Natural killer cell (primary cell): ENCODE measurements at regions not wholly inside any gene's neighbourhood (a gene's known extent, or its start where the extent isn't known, plus 50 kb on each side); places are given as distances from the start of the nearest gene placed in this dataset.

Experiments
- ATAC-seq, 3 donors: fragments of 150-1000 bp in 2 of 3; fragments of 200-7000 bp in 1 of 3; cut with Tn5 transposase; 1 replicate in 1 of 3; 2 replicates in 2 of 3; pipeline ENCODE4 v1.10.0; 2021; ENCODE audit warnings: mild to moderate bottlenecking in 2 of 3, moderate library complexity in 2 of 3
- DNase-seq, 2 donors: peaks; one replicate each; pipeline versions ENCODE4 v3.0.0 to v3.0.0-alpha.2; 2013 to 2021; ENCODE audit warnings: mixed read lengths in 1 of 2
- H3K27ac ChIP-seq: one replicate; pipeline ENCODE4 v1.5.1; 2013; ENCODE audit warnings: mild to moderate bottlenecking, low read length
- H3K27me3 ChIP-seq: one replicate; pipeline ENCODE4 v1.6.1; 2013; ENCODE audit warnings: low read length; ENCODE audit not compliant: control insufficient read depth, insufficient read depth
- H3K36me3 ChIP-seq: one replicate; pipeline ENCODE4 v1.6.1; 2013; ENCODE audit warnings: low read length; ENCODE audit not compliant: control insufficient read depth, insufficient read depth
- H3K4me1 ChIP-seq: one replicate; pipeline ENCODE4 v1.6.1; 2013; ENCODE audit warnings: low read length; ENCODE audit not compliant: control insufficient read depth, insufficient read depth
- H3K4me3 ChIP-seq: one replicate; pipeline ENCODE4 v1.5.1; 2013; ENCODE audit warnings: low read length
- H3K9me3 ChIP-seq: one replicate; pipeline ENCODE4 v1.6.1; 2013; ENCODE audit warnings: low read length; ENCODE audit not compliant: control insufficient read depth, insufficient read depth
- H3K27ac Mint-ChIP-seq, 2 donors: one replicate each; pipeline ENCODE4 v1.8.0; 2022; ENCODE audit warnings: mild to moderate bottlenecking in 2 of 2, mixed read lengths in 2 of 2, moderate library complexity in 1 of 2
- H3K27me3 Mint-ChIP-seq, 2 donors: one replicate each; pipeline ENCODE4 v1.8.0; 2022; ENCODE audit warnings: low read depth in 2 of 2, mixed read lengths in 2 of 2
- H3K36me3 Mint-ChIP-seq: one replicate; pipeline ENCODE4 v1.8.0; 2022; ENCODE audit warnings: mixed read lengths
- H3K4me1 Mint-ChIP-seq, 2 donors: one replicate each; pipeline ENCODE4 v1.8.0; 2022; ENCODE audit warnings: mixed read lengths in 2 of 2
- H3K4me3 Mint-ChIP-seq: one replicate; pipeline ENCODE4 v1.8.0; 2022; ENCODE audit warnings: mild to moderate bottlenecking, moderate library complexity, mixed read lengths
- H3K9me3 Mint-ChIP-seq, 2 donors: one replicate each; pipeline ENCODE4 v1.8.0; 2022; ENCODE audit warnings: mixed read lengths in 2 of 2
- CTCF ChIP-seq: fragments of 200-600 bp; IDR thresholded peaks from one replicate; pipeline ENCODE4 v1.8.0; 2022; ENCODE audit warnings: antibody characterized with exemption
- WGBS: methylation state at CpG from one replicate; pipeline ENCODE4 v1.1.7; 2013; ENCODE audit warnings: missing lambda C conversion rate; ENCODE audit not compliant: insufficient coverage; 5-methylcytosine and 5-hydroxymethylcytosine counted together
- intact Hi-C: fragments of 100-400 bp; cut with micrococcal nuclease; formaldehyde crosslinking; loops from one replicate; pipeline ENCODE4 v1.14.2; 2022

GRCh38 chr16:48459167-48459566 lies 74.0 kb upstream of the SIAH1 start:
- H3K4me1 Mint-ChIP-seq: peaks cover 29 to 42% of the 10 kb centered on the region in 2 donors
- H3K4me3 ChIP-seq: no peak overlapping the region
- no CpG with 5 or more reads among the region's 3 CpGs for WGBS
- peaks cover 0 to 7% of the 10 kb centered on the region in 2 donors for H3K27me3 Mint-ChIP-seq
- H3K36me3 ChIP-seq: no peaks in the 10 kb centered on the region
- peaks cover 17% of the 10 kb centered on the region for H3K4me1 ChIP-seq
- H3K27me3 ChIP-seq: no peaks in the 10 kb centered on the region
- no peaks in the 10 kb centered on the region for H3K36me3 Mint-ChIP-seq
- peak overlapping the region; percentile 68 for H3K27ac ChIP-seq
- H3K4me3 Mint-ChIP-seq: peak overlapping the region; percentile 73
- intact Hi-C loops: loop anchor here (2.0 kb wide), 2 partner anchors 66 to 154 kb away; no protein-coding TSS in a partner anchor
- H3K9me3 Mint-ChIP-seq: no peaks in the 10 kb centered on the region
- peak overlapping the region; percentile 81 to 88 for H3K27ac Mint-ChIP-seq
- DNase-seq: no peak
- no peak for ATAC-seq
- H3K9me3 ChIP-seq: no peaks in the 10 kb centered on the region
- no peak for TF ChIP-seq CTCF

GRCh38 chr16:48454051-48454450 lies 68.8 kb upstream of the SIAH1 start:
- Mint-ChIP-seq H3K4me3 (no peak overlapping the region), H3K27me3 (no peaks in the 10 kb centered on the region), H3K27ac (no peak overlapping the region), H3K36me3 (no peaks in the 10 kb centered on the region), H3K9me3 (no peaks in the 10 kb centered on the region), H3K4me1 (peaks cover 25 to 30% of the 10 kb centered on the region in 2 donors)
- intact Hi-C loops: no loop called here
- Histone ChIP-seq H3K4me1 (peaks cover 17% of the 10 kb centered on the region), H3K36me3 (no peaks in the 10 kb centered on the region), H3K27ac (no peak overlapping the region), H3K27me3 (no peaks in the 10 kb centered on the region), H3K9me3 (no peaks in the 10 kb centered on the region), H3K4me3 (no peak overlapping the region)
- DNase-seq (no peak), ATAC-seq (no peak)
- TF ChIP-seq CTCF: no peak
- 94% methylated on average over 5 of the region's 7 CpGs for WGBS

GRCh38 chr16:48452991-48453760 lies 68.0 kb upstream of the SIAH1 start:
- Mint-ChIP-seq H3K4me1 (peaks cover 17 to 21% of the 10 kb centered on the region in 2 donors), H3K36me3 (no peaks in the 10 kb centered on the region), H3K27me3 (no peaks in the 10 kb centered on the region), H3K9me3 (no peaks in the 10 kb centered on the region), H3K4me3 (no peak overlapping the region), H3K27ac (no peak overlapping the region)
- Histone ChIP-seq H3K36me3 (no peaks in the 10 kb centered on the region), H3K9me3 (no peaks in the 10 kb centered on the region), H3K27me3 (no peaks in the 10 kb centered on the region), H3K4me3 (no peak overlapping the region), H3K27ac (no peak overlapping the region), H3K4me1 (peaks cover 12% of the 10 kb centered on the region)
- WGBS: 95% methylated on average over 11 of the region's 11 CpGs
- no peak for DNase-seq
- no peak for TF ChIP-seq CTCF
- no peak for ATAC-seq
- intact Hi-C loops: no loop called here

DNA sequence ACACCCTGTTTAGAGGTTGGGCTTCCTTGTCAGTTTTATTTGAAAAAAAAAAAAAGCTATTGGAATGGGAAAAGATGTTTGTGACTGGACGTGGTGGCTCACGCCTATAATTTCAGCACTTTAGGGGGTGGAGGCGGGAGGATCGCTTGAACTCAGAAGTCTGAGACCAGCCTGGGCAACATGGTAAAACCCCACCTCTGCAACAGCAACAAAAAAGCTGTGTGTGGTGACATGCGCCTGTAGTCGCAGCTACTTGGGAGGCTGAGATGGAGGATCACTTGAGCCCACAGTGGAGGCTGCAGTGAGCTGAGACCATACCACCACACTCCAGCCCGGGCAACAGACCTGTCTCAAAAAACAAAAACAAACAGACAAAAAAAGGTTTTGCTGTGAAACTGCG lies 66.1 kb upstream of the SIAH1 start:
- Histone ChIP-seq H3K36me3 (no peaks in the 10 kb centered on the region), H3K27ac (no peak overlapping the region), H3K9me3 (no peaks in the 10 kb centered on the region), H3K4me3 (no peak overlapping the region), H3K4me1 (peaks cover 4% of the 10 kb centered on the region), H3K27me3 (no peaks in the 10 kb centered on the region)
- DNase-seq: no peak
- no peaks in the 10 kb centered on the region for H3K36me3 Mint-ChIP-seq
- H3K4me1 Mint-ChIP-seq: peaks cover 4 to 8% of the 10 kb centered on the region in 2 donors
- no peak for TF ChIP-seq CTCF
- WGBS: 98% methylated on average over 8 of the region's 8 CpGs
- no peak for ATAC-seq
- H3K4me3 Mint-ChIP-seq: no peak overlapping the region
- no peaks in the 10 kb centered on the region for H3K27me3 Mint-ChIP-seq
- H3K9me3 Mint-ChIP-seq: no peaks in the 10 kb centered on the region
- no peak overlapping the region for H3K27ac Mint-ChIP-seq
- intact Hi-C loops: no loop called here
